A673 (cell line): ENCODE measurements at regions not wholly inside any gene's neighbourhood (a gene's known extent, or its start where the extent isn't known, plus 50 kb on each side); places are given as distances from the start of the nearest gene placed in this dataset.

ENCODE experiments used
- BruUV-seq: library from RNA; stranded (reverse); fragments of 400-500 nt; replicated peaks from 2 replicates; lab custom pipeline; 2021; lab: Mats Ljungman, UMichigan
- CTCF ChIA-PET: fragments of 300-600 bp; sonication (Branson Sonifier 250); formaldehyde crosslinking; loops from one replicate; lab custom pipeline; 2022; ENCODE audit warnings: antibody characterized with exemption; lab: Charles Lee
- POLR2A ChIA-PET: fragments of 300-600 bp; sonication (Branson Sonifier 250); formaldehyde crosslinking; loops from one replicate; lab custom pipeline; 2022; ENCODE audit warnings: antibody characterized with exemption; ENCODE audit not compliant: low non-redundant PET; lab: Charles Lee
- DNase-seq: peaks from one replicate; pipeline ENCODE4 v3.0.0-alpha.2; 2015; ENCODE audit warnings: low spot score
- H3K27ac ChIP-seq: fragments of 200-600 bp; sonication (generic); 2 replicates; pipeline ENCODE4 v1.5.1; 2016; ENCODE audit warnings: mixed run types, low read depth, mild to moderate bottlenecking, mixed read lengths, antibody characterized with exemption, low read length; ENCODE audit not compliant: poor library complexity, severe bottlenecking
- H3K27me3 ChIP-seq: fragments of 200-600 bp; sonication (generic); replicated peaks from 2 replicates; pipeline ENCODE4 v1.6.1; 2017; ENCODE audit warnings: mixed run types, low read depth, mild to moderate bottlenecking, mixed read lengths, antibody characterized with exemption, low read length; ENCODE audit not compliant: insufficient read depth, poor library complexity
- H3K36me3 ChIP-seq: fragments of 200-600 bp; sonication (generic); 2 replicates; pipeline ENCODE4 v1.6.1; 2016; ENCODE audit warnings: mixed run types, mild to moderate bottlenecking, mixed read lengths, antibody characterized with exemption, low read length; ENCODE audit not compliant: insufficient read depth, poor library complexity, severe bottlenecking
- H3K4me1 ChIP-seq: fragments of 200-600 bp; sonication (generic); 2 replicates; pipeline ENCODE4 v1.6.1; 2017; ENCODE audit warnings: mixed run types, mild to moderate bottlenecking, mixed read lengths, antibody characterized with exemption, low read length; ENCODE audit not compliant: insufficient read depth, poor library complexity, severe bottlenecking
- H3K4me3 ChIP-seq: fragments of 200-600 bp; sonication (generic); 2 replicates; pipeline ENCODE4 v1.5.1; 2016; ENCODE audit warnings: low read depth, mixed run types, mild to moderate bottlenecking, mixed read lengths, low read length; ENCODE audit not compliant: poor library complexity, severe bottlenecking
- H3K9me3 ChIP-seq: fragments of 200-600 bp; sonication (generic); 2 replicates; pipeline ENCODE4 v1.6.1; 2016; ENCODE audit warnings: mixed run types, low read depth, mild to moderate bottlenecking, mixed read lengths, antibody characterized with exemption, low read length; ENCODE audit not compliant: poor library complexity, severe bottlenecking
- CTCF ChIP-seq: fragments of 300-800, 200-600 bp; sonication (generic); conservative IDR thresholded peaks from 2 replicates; pipeline ENCODE4 v1.5.1; 2017; ENCODE audit warnings: low read depth, mild to moderate bottlenecking, antibody characterized with exemption, low read length, moderate library complexity, mixed read lengths
- EZH2 ChIP-seq: fragments of 200-600 bp; sonication (generic); IDR thresholded peaks from 2 replicates; pipeline ENCODE4 v1.6.1; 2017; ENCODE audit warnings: borderline replicate concordance, low read depth, mild to moderate bottlenecking, mixed read lengths, antibody characterized with exemption, low read length; ENCODE audit not compliant: poor library complexity, severe bottlenecking
- intact Hi-C: fragments of 100-400 bp; cut with micrococcal nuclease; formaldehyde crosslinking; loops from one replicate; pipeline ENCODE4 v1.10.0; 2022; ENCODE audit not compliant: unreplicated experiment

DNA sequence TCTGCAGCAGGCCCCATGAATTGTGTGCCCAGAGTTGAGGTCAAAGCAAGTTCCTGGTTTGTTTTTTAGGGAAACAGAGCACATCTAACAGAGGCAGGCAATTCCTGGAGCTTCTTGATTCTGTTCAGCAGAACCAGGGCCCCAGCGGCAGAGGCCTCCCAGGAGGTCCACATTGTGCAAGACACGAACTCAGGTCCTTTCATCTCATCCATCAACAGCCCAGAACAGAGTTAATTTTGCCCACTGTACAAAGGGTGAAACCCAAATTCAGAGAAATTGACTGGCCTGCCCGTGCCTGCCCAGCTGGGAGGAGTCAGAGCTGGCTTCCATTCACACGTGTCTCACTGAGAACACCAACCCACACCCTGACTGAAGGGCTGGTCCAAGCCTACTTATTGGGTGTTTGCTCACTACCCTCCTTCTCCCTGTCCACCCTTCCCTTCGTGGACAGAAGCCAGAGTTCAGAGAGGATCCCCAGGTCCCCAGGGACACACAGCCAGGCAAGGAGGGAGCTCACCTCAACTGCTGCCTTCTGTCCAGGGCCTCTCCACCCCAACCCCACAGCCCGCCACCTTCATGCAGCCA is 607.1 kb downstream of the TBC1D22A start:
- H3K4me3 ChIP-seq: no peak overlapping the region
- H3K27ac ChIP-seq: no peak overlapping the region
- H3K4me1 ChIP-seq: no peaks in the 10 kb centered on the region
- ChIA-PET CTCF (no interaction called here), POLR2A (no interaction called here)
- no TSS peak for BruUV-seq
- intact Hi-C loops: no loop called here
- no peaks in the 10 kb centered on the region for H3K27me3 ChIP-seq
- H3K36me3 ChIP-seq: no peaks in the 10 kb centered on the region
- no peaks in the 10 kb centered on the region for H3K9me3 ChIP-seq
- no peak for DNase-seq
- no peak for TF ChIP-seq CTCF
- TF ChIP-seq EZH2: no peak

- Histone ChIP-seq H3K4me1 (no peaks in the 10 kb centered on the region), H3K9me3 (no peaks in the 10 kb centered on the region), H3K4me3 (no peak overlapping the region), H3K27me3 (no peaks in the 10 kb centered on the region), H3K27ac (no peak overlapping the region), H3K36me3 (no peaks in the 10 kb centered on the region)
- POLR2A ChIA-PET: no interaction called here
- CTCF ChIA-PET: no interaction called here
- no TSS peak for BruUV-seq
- DNase-seq: no peak
- intact Hi-C loops: no loop called here
- TF ChIP-seq CTCF (no peak), EZH2 (no peak)
Observed at GRCh38 chr22:47369020-47369419, 606.6 kb downstream of the TBC1D22A start.

DNA sequence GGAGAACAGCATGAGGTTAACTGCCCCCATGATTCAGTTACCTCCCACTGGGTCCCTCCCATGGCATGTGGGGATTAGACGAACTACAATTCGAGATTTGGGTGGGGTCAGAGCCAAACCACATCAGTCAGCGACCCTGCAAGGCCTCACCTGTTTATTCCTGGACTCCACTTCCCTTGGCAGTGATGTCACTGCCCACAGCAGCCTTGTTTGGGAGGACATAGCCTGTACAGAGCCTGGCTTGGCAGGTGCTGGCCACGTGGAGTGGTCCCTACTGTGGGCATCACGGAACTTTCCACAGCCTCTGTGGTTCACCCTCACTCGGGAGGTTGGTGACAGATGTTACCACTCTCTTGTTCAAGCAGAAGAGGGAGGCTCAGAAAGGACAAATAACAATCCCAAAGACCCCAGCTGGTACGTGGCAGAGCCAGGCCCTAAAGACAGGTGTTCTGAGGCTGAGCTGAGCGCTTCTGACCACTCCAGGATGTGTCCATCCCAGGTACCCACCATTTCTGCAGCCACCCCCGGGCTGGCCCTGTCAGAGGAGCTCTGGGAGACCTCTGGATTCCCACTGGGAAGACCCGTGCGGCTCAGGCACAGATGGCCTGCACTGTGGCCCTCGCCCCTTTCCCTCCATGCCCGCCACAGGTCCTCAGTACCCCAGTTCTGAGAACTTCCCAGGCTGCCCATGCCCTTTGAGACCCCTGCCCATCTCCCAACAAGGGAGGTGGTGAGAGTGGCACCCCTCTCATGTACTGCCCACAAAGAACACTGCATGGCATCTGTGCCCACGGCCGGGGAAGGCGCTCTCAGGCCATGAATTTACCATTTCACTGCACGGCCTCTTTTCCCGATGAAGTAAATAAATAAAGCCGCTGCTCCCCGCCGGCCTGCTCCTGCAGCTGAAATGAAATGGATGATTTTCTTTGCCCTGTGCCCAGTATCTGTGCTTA is 605.8 kb downstream of the TBC1D22A start:
- Histone ChIP-seq H3K4me1 (no peaks in the 10 kb centered on the region), H3K9me3 (no peaks in the 10 kb centered on the region), H3K27me3 (no peaks in the 10 kb centered on the region), H3K27ac (no peak overlapping the region), H3K4me3 (no peak overlapping the region), H3K36me3 (no peaks in the 10 kb centered on the region)
- no peak for DNase-seq
- ChIA-PET POLR2A (no interaction called here), CTCF (no interaction called here)
- no peak for TF ChIP-seq CTCF
- no peak for TF ChIP-seq EZH2
- intact Hi-C loops: no loop called here
- BruUV-seq: no TSS peak
